CD4-positive, alpha-beta T cell treated with Interleukin-15 for 4 hours (primary cell): ENCODE measurements at regions not wholly inside any gene's neighbourhood (a gene's known extent, or its start where the extent isn't known, plus 50 kb on each side); places are given as distances from the start of the nearest gene placed in this dataset.
A peak's percentile ranks its signal among the peaks of the same experiment; 100 is the strongest.

Experiments
- DNase-seq: peaks from one replicate; pipeline ENCODE4 v3.0.0-alpha.2; 2020; ENCODE audit warnings: low spot score

- no peak for DNase-seq
Observed at GRCh38 chr1:194333240-194333639, 1146.8 kb upstream of the B3GALT2 start.

- DNase-seq = no peak
Observed at GRCh38 chr1:194331758-194332157, 1145.3 kb upstream of the B3GALT2 start.

- no peak for DNase-seq
Observed at GRCh38 chr1:194322751-194323150, 1136.3 kb upstream of the B3GALT2 start.

- no peak for DNase-seq
Observed at GRCh38 chr1:194318790-194319280, 1132.4 kb upstream of the B3GALT2 start.

GRCh38 chr1:194309697-194310096, 1123.3 kb upstream of the B3GALT2 start:
- DNase-seq = no peak

- no peak for DNase-seq
Observed at GRCh38 chr1:194309269-194309668, 1122.9 kb upstream of the B3GALT2 start.

GRCh38 chr1:194300776-194301175, 1114.4 kb upstream of the B3GALT2 start:
- no peak for DNase-seq

GRCh38 chr1:194300340-194300739, 1113.9 kb upstream of the B3GALT2 start:
- no peak for DNase-seq

GRCh38 chr1:194298007-194298598, 1111.7 kb upstream of the B3GALT2 start:
- no peak for DNase-seq

- DNase-seq = no peak
Observed at GRCh38 chr1:194297094-194297493, 1110.7 kb upstream of the B3GALT2 start.

- no peak for DNase-seq
Observed at GRCh38 chr1:194296201-194296600, 1109.8 kb upstream of the B3GALT2 start.

GRCh38 chr1:194295685-194296084, 1109.3 kb upstream of the B3GALT2 start:
- DNase-seq = peak; percentile 70

GRCh38 chr1:194293851-194294405, 1107.5 kb upstream of the B3GALT2 start:
- DNase-seq = no peak

- no peak for DNase-seq
Observed at GRCh38 chr1:194292966-194293365, 1106.6 kb upstream of the B3GALT2 start.

- DNase-seq = peak; percentile 60
Observed at GRCh38 chr1:194289569-194290266, 1103.3 kb upstream of the B3GALT2 start.

GRCh38 chr1:194288238-194288637, 1101.8 kb upstream of the B3GALT2 start:
- no peak for DNase-seq

- no peak for DNase-seq
Observed at GRCh38 chr1:194281376-194281775, 1095.0 kb upstream of the B3GALT2 start.

- no peak for DNase-seq
Observed at GRCh38 chr1:194280463-194280862, 1094.0 kb upstream of the B3GALT2 start.

GRCh38 chr1:194279975-194280374, 1093.6 kb upstream of the B3GALT2 start:
- DNase-seq = no peak

GRCh38 chr1:194277927-194278326, 1091.5 kb upstream of the B3GALT2 start:
- no peak for DNase-seq

GRCh38 chr1:194273660-194274059, 1087.2 kb upstream of the B3GALT2 start:
- DNase-seq = no peak

- DNase-seq = no peak
Observed at GRCh38 chr1:194268839-194269238, 1082.4 kb upstream of the B3GALT2 start.

- no peak for DNase-seq
Observed at GRCh38 chr1:194267021-194267420, 1080.6 kb upstream of the B3GALT2 start.
